Panc1 (cell line): ENCODE measurements at regions not wholly inside any gene's neighbourhood (a gene's known extent, or its start where the extent isn't known, plus 50 kb on each side); places are given as distances from the start of the nearest gene placed in this dataset.

Experiments used
- CTCF ChIP-seq: fragments of 450-650 bp; IDR thresholded peaks from 2 replicates; pipeline ENCODE4 v1.5.1; 2017; ENCODE audit warnings: mild to moderate bottlenecking
- POLR2AphosphoS5 ChIP-seq: IDR thresholded peaks from 2 replicates; pipeline ENCODE4 v1.6.1; 2012; ENCODE audit warnings: mild to moderate bottlenecking, low read depth, low read length, moderate library complexity
- REST ChIP-seq, 2 experiments: IDR thresholded peaks; 2 replicates each; pipeline ENCODE4 v1.6.1; 2011 to 2012; ENCODE audit warnings: low read depth in 2 of 2, control low read depth in 1 of 2, low read length in 1 of 2, mild to moderate bottlenecking in 1 of 2, moderate library complexity in 1 of 2; ENCODE audit not compliant: insufficient read depth in 1 of 2
- TCF7L2 ChIP-seq: IDR thresholded peaks from 2 replicates; pipeline ENCODE4 v1.6.1; 2011; ENCODE audit warnings: mild to moderate bottlenecking, low read depth, low read length, inconsistent platforms

- no peak for TF ChIP-seq CTCF
- no peak for TF ChIP-seq POLR2AphosphoS5
- no peak for TF ChIP-seq TCF7L2
- no peak for TF ChIP-seq REST (IDR thresholded peaks at IDR 0.05; ENCODE audit: insufficient read depth in 1 of 2, low read depth in 2 of 2, low read length in 1 of 2)
Observed at GRCh38 chr6:108765495-108765894, 82.7 kb upstream of the ARMC2 start.
